ENCODE measurements at regions not wholly inside any gene's neighbourhood (a gene's known extent, or its start where the extent isn't known, plus 50 kb on each side); places are given as distances from the start of the nearest gene placed in this dataset.

DNA sequence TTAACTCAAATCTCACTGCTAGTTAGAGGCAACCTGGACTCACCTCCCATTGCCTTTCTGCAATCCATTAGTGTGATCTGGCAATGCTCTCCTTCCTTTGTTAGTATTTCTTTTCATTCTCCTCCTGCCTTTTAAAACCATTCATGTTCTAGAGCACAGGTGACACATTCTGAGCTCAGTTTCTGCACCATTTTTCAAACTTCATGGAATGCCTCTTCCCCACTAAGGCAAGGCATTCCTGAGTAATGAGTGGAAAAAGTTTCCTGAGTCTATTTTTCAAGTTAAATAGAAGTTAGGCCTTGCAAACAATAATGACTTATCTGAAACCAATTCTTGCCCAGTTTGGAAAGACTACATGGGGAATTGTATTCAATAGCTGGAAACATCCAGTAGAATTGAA lies 1001.8 kb downstream of the BCL11B start:
- TF ChIP-seq CTCF (IDR thresholded peaks at IDR 0.05) (no peak), POLR2A (IDR thresholded peaks at IDR 0.05; ENCODE audit: low read depth) (no peak)
